GM21786 (cell line): ENCODE measurements at regions not wholly inside any gene's neighbourhood (a gene's known extent, or its start where the extent isn't known, plus 50 kb on each side); places are given as distances from the start of the nearest gene placed in this dataset.

Experiments
- ATAC-seq: cut with Tn5 transposase; IDR thresholded peaks from one replicate; pipeline ENCODE4 v1.9.1; 2021; ENCODE audit not compliant: unreplicated experiment

DNA sequence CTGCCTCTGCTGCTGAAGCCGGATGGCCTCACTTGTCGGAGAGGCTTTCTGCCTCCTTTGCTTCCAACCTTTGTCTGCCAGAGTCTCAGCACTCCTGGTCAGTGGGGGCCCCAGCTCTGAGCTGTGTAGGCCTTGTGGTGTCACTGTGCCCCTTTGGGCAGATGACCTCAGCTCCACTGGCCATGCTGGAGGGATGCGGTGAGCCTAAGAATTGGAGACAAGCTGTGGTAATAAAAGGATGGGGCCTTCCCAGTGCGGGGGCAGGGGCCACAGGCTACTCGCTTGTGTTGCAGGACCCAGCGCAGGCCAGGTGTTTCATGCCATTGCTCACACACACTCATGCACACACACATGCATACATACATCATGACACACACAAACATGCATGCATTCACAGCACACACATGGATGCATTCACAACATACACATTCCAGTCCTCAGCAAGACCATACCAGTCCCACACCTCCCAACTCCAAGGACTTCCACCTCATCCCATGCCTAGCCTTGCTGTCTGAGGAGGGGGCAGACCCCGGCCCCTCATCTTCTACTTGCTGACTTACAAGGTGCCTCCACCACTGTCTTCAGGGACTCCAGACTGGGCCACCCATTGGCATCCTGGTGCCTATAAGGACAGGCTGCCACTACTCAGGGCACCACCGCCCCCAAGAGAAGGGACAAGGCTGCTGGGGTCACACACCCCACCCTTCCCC lies 237.7 kb downstream of the SYK start:
- no peak for ATAC-seq

- no peak for ATAC-seq
Observed at GRCh38 chr9:91039835-91040140, 238.2 kb downstream of the SYK start.

- ATAC-seq, result no peak
Observed at GRCh38 chr9:91040371-91041215, 239.0 kb downstream of the SYK start.

DNA sequence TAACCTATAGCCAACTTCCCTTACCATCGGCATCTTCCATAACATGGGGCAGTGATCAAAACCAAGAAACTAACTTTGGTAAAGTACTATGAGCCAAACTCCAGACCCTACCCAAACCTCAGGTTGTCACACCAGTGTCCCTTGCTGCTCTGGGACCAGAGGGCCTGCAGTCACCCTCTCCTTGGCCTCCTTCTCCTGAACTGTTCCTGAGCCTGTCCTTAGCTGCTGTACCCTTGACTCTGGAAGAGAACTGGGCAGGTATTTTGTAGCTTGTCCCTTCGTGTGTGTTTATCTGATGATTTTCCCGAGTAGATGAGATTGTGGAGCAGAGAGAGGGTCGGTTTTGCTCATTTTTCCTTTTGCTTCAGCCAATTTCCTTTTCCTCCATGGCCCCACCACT lies 240.4 kb downstream of the SYK start:
- no peak for ATAC-seq

DNA sequence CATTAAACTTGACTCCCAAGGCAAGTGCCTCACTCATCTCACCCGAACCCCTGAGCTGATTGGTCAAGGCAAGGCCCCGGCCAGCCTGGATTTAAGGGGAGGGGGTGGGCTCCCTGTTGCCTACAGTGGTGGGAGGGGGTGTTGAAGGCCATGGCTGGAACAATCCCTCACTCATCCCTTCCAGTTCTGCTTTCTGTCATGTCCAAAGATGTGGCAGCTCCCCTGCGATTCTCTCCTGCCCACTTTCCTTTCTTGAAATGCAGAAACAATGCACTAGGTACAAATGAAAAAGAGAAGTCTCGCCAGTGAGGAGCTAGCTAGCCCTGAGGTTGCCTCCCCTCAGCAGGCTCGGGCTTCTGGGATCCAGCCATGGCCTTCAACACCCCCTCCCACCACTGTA lies 240.9 kb downstream of the SYK start:
- ATAC-seq, result no peak

- ATAC-seq, result no peak
Observed at GRCh38 chr9:91043056-91043810, 241.6 kb downstream of the SYK start.

GRCh38 chr9:91043811-91044175 lies 242.2 kb downstream of the SYK start:
- no peak for ATAC-seq

DNA sequence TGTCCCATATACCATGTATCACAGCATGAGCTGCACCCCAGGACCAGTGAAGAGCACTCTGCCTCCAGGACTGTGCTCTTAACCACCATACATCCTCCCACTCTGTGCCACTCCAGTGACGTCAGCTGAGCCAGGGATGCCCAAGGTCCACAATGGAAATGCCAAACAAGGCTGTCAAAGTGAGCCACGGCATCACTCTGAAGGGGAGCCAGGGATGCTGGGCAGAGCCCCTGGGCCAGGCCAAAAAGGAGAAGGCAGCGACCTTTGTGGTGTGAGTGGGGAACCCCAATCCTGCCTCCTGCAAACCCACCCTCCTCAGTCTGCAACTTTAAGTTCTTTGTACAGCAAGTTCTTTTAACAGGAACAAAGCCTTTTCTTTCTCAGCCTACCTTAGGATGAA lies 242.7 kb downstream of the SYK start:
- ATAC-seq, result no peak

DNA sequence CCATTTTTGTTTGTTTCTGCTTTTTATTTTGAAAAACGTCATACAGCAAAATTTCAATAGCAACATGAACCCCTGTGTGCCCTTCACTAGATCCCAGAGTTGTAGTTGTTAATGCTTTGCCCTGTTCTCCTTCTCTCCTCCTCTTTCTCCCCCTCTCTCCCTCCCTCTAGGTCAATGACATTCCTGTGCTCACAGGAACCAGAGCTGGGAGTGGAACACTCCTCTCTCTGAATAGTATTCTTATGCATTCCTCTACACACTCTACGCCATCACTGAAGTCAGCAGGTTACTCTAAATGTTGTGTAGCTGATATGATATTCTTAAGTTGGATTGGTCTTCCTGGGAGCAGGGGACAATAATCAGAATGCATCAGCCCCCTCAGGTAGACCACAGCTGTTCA lies 243.4 kb downstream of the SYK start:
- no peak for ATAC-seq

- no peak for ATAC-seq
Observed at GRCh38 chr9:91047529-91047928, 245.9 kb downstream of the SYK start.

DNA sequence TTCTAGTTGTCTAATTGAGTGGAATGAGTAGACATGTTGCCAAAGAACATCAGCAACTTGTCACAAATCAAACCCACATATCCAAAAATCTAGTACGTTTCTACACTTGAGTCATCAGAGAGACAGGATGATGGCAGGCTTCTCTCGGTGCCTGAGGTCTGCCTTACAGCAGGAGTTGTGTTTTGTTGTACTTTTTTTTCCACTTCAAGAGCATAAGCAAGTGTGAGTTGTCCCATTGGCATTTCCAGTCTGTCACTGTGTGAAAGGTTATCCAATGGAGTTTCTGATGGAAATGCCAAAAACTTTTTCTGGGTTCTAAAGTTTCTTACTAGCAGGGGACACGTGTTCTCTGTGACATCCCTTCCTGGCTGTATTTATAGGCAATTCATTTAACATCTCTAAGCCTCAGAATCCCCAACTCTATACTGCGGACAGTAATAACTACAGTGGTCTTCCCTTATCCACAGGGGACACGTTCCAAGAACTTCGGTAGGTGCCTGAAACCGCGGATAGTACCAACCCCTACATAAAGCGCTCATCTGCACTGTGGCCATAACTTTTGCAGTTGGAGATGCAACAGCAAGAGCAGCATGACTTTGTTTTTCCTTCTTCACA lies 246.5 kb downstream of the SYK start:
- ATAC-seq, result no peak

- no peak for ATAC-seq
Observed at GRCh38 chr9:91048749-91049148, 247.1 kb downstream of the SYK start.

- ATAC-seq, result no peak
Observed at GRCh38 chr9:91053824-91054223, 252.2 kb downstream of the SYK start.

DNA sequence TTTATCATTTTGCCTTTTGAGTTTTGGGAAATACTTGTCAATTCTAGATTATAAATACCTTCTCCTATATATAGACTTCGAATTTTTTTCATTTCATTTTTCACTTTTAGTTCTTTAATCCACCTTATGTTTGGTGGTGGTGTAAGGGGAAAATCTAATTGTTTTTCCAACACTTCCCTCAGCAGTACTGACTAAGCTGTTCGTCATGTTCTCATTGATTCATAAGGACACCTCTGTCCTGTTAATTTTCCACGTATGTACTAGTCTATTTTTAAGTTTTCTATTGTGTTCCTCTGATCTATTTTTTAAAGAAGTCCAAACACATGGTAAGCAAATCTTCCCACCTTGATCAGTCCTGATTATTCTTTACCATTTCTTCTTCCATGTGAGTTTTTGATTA lies 254.2 kb downstream of the SYK start:
- no peak for ATAC-seq

GRCh38 chr9:91056486-91056885 lies 254.9 kb downstream of the SYK start:
- no peak for ATAC-seq

DNA sequence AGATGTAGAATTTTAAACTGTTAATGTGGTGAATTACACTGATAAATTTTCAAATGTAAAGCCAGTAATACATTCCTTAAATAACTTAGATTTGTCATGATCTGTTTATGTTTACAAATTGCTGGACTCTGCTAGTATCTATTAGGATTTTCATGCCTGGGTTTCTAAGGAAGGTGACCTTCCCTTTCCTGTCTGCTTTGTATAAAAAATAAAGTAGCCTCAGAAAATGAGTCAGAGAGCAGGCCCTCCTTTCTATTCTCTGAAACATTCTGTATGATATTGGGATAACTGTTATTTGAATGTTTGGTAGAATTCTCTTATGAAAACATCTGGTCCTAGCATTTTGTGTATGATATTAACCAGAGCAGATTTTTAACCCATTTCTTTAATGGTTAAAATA lies 255.3 kb downstream of the SYK start:
- ATAC-seq, result no peak

- no peak for ATAC-seq
Observed at GRCh38 chr9:91059713-91060112, 258.1 kb downstream of the SYK start.

DNA sequence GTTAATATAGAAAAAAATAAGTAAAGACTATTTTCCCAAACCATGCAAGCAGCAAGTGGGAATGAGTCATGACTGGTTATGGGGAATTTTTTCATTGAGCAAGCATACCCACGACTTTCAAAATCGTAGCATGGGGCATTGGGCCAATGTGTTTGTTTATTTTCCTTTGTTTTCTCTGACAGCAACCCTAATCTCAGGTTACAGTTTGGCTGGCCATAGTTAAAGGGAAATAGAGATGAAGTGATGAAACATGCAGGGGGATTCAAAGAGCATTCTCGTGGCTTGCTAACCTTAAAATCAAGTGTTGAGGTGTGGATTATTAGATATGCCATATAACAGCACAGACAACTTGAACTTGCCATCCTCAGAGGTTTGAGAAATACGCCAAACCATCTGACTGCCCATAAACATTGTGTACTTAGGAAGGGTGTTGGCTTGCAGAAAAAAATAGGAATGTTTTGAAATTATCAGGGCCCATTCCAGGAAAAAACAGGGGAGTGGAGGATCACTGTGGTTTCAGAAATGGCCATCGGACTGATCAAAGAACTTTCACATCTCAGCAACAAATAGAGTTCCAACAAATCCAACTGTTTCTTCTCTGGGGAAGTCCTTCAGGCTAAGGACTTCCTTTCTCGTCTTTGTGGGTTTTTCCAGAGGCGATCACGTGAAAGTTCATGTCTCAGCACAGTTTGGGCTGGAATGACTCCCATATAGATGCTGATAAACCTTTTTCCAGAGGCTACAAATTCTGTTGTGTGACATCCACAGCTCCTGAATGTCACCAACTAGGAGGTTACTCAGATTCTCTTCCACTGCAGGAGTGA lies 259.1 kb downstream of the SYK start:
- ATAC-seq, result no peak

- ATAC-seq, result no peak
Observed at GRCh38 chr9:91061506-91061905, 259.9 kb downstream of the SYK start.

GRCh38 chr9:91062281-91062680 lies 260.7 kb downstream of the SYK start:
- no peak for ATAC-seq

DNA sequence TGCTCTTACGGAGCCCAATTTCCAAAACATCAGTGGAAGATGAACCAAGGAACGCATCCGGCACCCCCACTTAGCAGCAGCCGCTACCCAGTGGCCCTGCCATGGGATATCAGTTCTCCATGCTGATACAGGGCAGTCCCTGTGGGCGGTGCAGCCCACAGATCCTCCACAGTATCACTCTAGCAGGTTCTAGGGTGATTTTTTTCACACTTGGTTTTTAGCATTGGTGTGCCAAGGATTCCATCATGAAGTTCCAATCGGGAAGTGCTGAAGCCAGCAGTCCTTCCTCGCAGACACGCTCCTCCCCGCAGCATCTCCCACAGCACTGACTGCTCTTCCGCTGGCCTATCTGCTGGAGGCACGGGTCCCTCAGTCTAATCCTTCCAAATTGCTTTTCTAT lies 261.9 kb downstream of the SYK start:
- ATAC-seq, result no peak
